HG03095 (cell line): ENCODE measurements at regions not wholly inside any gene's neighbourhood (a gene's known extent, or its start where the extent isn't known, plus 50 kb on each side); places are given as distances from the start of the nearest gene placed in this dataset.
"Not testable (repeated sequence)": the region's sequence is repeated elsewhere in the genome, so short reads cannot be mapped to it uniquely, and the experiment has no call there.

Experiments used
- ATAC-seq: cut with Tn5 transposase; IDR thresholded peaks from one replicate; pipeline ENCODE4 v1.9.1; 2021; ENCODE audit warnings: moderate library complexity; ENCODE audit not compliant: unreplicated experiment

- ATAC-seq, result no peak
Observed at GRCh38 chr5:143541943-143542797, 138.7 kb upstream of the NR3C1 start.

GRCh38 chr5:143539742-143540141 is 136.3 kb upstream of the NR3C1 start:
- ATAC-seq, result no peak

- ATAC-seq, result no peak
Observed at GRCh38 chr5:143537056-143537455, 133.6 kb upstream of the NR3C1 start.

- ATAC-seq, result no peak
Observed at GRCh38 chr5:143536364-143536763, 132.9 kb upstream of the NR3C1 start.

- no peak for ATAC-seq
Observed at GRCh38 chr5:143534761-143535154, 131.3 kb upstream of the NR3C1 start.

GRCh38 chr5:143533978-143534760 is 130.7 kb upstream of the NR3C1 start:
- no peak for ATAC-seq

GRCh38 chr5:143533475-143533874 is 130.0 kb upstream of the NR3C1 start:
- ATAC-seq, result no peak

GRCh38 chr5:143527808-143528207 is 124.3 kb upstream of the NR3C1 start:
- ATAC-seq, result no peak

GRCh38 chr5:143525176-143525575 is 121.7 kb upstream of the NR3C1 start:
- ATAC-seq, result no peak

- ATAC-seq, result no peak
Observed at GRCh38 chr5:143524338-143524945, 121.0 kb upstream of the NR3C1 start.

GRCh38 chr5:143521846-143522400 is 118.4 kb upstream of the NR3C1 start:
- ATAC-seq, result no peak

- ATAC-seq, result no peak
Observed at GRCh38 chr5:143521141-143521540, 117.7 kb upstream of the NR3C1 start.

GRCh38 chr5:143519215-143519614 is 115.7 kb upstream of the NR3C1 start:
- ATAC-seq, result not testable (repeated sequence)

- ATAC-seq, result not testable (repeated sequence)
Observed at GRCh38 chr5:143517824-143518223, 114.3 kb upstream of the NR3C1 start.

- no peak for ATAC-seq
Observed at GRCh38 chr5:143516249-143516648, 112.8 kb upstream of the NR3C1 start.

GRCh38 chr5:143515829-143516228 is 112.3 kb upstream of the NR3C1 start:
- no peak for ATAC-seq

GRCh38 chr5:143514616-143515335 is 111.3 kb upstream of the NR3C1 start:
- ATAC-seq, result no peak

- no peak for ATAC-seq
Observed at GRCh38 chr5:143513720-143514119, 110.2 kb upstream of the NR3C1 start.

GRCh38 chr5:143511736-143512135 is 108.2 kb upstream of the NR3C1 start:
- no peak for ATAC-seq

GRCh38 chr5:143509758-143510221 is 106.3 kb upstream of the NR3C1 start:
- ATAC-seq, result peak; percentile 98
